ENCODE measurements at regions not wholly inside any gene's neighbourhood (a gene's known extent, or its start where the extent isn't known, plus 50 kb on each side); places are given as distances from the start of the nearest gene placed in this dataset.

DNA sequence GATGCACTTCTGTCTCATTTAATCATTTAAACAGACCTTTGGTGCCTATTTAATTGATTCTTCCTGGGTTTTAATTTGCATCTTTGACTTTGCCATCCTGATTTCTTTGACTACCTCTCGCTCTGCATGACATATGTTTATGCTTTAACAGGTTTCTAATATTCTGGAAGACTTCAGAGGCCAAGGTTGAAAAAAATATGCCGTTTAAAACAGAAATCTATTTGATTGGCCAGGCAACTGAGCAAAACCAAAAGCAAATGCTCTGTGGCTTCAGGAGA lies 303.4 kb downstream of the IRS1 start:
- H3K4me3 ChIP-seq (ENCODE audit: control insufficient read depth, low read depth, low read length): no peak overlapping the region
- no peak for DNase-seq (ENCODE audit: low read depth)
- TF ChIP-seq, protein P1, sequence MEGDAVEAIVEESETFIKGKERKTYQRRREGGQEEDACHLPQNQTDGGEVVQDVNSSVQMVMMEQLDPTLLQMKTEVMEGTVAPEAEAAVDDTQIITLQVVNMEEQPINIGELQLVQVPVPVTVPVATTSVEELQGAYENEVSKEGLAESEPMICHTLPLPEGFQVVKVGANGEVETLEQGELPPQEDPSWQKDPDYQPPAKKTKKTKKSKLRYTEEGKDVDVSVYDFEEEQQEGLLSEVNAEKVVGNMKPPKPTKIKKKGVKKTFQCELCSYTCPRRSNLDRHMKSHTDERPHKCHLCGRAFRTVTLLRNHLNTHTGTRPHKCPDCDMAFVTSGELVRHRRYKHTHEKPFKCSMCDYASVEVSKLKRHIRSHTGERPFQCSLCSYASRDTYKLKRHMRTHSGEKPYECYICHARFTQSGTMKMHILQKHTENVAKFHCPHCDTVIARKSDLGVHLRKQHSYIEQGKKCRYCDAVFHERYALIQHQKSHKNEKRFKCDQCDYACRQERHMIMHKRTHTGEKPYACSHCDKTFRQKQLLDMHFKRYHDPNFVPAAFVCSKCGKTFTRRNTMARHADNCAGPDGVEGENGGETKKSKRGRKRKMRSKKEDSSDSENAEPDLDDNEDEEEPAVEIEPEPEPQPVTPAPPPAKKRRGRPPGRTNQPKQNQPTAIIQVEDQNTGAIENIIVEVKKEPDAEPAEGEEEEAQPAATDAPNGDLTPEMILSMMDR (conservative IDR thresholded peaks at IDR 0.05; ENCODE audit: control insufficient read depth, insufficient read depth, low read depth, low read length): no peak

DNA sequence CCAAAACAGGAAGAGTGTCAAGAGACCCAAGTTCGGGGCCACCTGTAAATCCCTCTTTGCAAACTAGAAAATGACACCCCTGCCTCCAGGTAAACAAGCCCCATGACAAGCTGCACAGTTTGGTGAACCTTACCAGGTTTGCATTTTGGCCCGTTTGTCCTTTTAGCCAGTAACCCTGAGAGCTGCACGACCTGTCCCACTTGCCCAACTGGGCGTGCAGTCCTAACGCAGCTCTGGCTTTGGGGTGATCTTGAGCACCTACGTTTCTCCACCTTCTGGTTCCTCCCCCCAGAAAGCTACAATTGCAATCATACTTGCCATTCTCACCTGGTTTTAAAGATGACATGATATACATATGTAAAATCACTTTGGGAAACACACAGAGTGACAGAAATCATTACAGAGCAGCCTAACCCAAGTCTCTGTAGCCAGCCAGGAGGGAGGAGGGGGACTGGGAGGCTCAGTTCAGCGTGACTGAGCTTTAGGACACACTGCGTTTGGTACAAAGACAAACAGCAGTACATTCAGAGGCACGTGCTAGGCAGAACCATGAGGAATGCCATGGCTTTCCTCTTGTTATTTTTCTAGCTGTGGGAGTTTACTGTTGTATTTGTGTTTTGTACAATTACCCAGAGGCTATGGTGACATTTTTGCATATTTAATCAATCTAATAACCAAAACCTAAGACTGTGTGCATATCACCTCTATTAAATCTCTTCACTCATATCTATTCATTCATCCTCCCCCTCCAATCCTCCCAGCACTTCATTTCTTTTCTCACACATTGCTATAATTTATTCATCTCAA lies 304.0 kb downstream of the IRS1 start:
- H3K4me3 ChIP-seq (ENCODE audit: control insufficient read depth, low read depth, low read length): no peak overlapping the region
- DNase-seq (ENCODE audit: low read depth): no peak
- TF ChIP-seq, protein P1 (conservative IDR thresholded peaks at IDR 0.05; ENCODE audit: control insufficient read depth, insufficient read depth, low read depth, low read length): no peak

DNA sequence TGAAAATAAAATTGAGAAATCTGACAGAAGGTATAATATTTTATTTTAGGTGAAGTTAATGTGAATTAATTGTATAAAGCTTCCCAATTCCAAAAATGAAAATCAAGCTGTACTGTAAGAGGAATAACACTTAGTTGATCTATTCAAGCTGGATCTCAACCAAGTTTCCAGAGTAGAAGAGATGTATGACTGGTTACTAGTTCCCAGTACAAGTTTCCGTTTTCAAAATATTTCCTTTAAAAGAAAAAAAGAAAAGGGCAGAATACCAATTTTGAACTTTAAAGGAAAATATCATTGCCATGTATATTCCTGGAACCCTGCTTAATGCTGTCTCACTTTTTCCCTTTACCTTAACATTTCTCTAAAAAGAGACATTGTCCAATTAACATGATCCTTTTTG lies 308.5 kb downstream of the IRS1 start:
- TF ChIP-seq, protein P1 (conservative IDR thresholded peaks at IDR 0.05; ENCODE audit: control insufficient read depth, insufficient read depth, low read depth, low read length): no peak
- H3K4me3 ChIP-seq (ENCODE audit: control insufficient read depth, low read depth, low read length): no peak overlapping the region
- DNase-seq (ENCODE audit: low read depth): no peak

DNA sequence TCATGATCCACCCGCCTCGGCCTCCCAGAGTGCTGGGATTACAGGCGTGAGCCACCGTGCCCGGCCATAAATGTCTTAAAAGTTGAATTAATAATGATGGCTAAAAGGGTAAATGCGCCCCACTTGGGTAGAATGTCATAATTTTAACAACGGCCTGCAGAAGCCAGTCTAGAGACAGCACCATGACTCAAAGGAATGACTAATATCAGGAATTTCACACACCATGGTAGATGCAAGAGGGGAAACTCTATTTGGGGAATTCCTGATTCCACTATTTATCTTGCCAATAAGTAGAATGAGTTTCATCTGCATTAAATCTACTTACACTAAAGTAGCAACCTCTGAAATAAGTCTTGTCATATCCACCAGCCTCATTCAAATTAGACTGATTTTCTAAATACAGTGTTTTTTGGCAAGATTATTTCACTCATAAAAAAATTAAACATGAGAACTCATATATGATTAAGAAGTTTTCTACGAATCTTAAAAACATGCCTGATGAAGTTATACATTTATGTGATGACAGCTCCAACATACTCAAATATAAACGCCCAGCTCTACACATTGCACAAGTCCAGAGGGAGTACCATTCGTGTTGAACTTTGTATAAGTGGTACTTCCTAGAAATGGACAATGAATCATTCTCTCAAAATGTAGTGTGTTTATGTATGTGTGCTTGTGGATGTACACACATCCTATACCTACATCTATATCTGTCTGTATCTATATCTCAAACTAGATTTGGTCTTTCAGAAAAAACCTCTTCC lies 309.7 kb downstream of the IRS1 start:
- DNase-seq (ENCODE audit: low read depth): peak; percentile 93
- H3K4me3 ChIP-seq (ENCODE audit: control insufficient read depth, low read depth, low read length): no peak overlapping the region
- TF ChIP-seq, protein P1 (conservative IDR thresholded peaks at IDR 0.05; ENCODE audit: control insufficient read depth, insufficient read depth, low read depth, low read length): no peak

DNA sequence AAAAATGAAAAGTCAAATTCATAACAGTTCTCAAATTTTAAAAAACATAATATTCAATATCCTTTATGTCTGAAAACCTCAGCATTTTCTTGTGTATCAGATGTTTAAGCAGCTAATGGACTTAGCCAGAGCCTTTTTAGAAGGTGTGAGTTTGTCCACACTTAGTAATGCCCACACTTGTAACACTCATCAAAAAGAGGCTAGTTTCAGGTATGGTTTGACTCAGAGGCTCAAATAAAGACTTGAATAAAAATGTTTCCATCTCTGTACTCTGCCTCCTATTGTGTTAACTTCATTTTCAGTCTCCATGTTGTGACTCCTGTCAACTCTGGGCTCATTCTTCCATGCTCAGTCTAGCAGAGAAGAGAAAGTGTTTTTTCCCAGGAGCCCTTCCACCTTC lies 311.6 kb downstream of the IRS1 start:
- no peak for DNase-seq (ENCODE audit: low read depth)
- TF ChIP-seq, protein P1 (conservative IDR thresholded peaks at IDR 0.05; ENCODE audit: control insufficient read depth, insufficient read depth, low read depth, low read length): no peak

DNA sequence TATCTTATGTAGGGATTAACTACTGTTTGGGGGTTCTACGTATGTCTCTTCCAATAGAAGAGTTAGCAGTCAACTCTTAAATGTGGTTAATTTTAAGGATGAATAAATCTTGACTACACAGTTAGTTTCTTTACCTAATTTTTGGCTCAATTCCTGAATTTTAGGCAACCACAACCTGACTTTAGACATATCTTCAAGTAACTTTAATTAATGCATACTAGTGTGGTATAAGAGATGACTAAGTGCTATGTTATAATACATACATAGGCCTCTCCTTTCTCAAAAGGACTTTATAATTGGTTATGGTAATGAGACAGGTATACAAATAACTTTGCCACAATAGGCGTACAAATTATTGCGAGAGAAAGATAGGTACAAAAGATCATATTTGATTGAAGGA lies 312.0 kb downstream of the IRS1 start:
- TF ChIP-seq, protein P1 (conservative IDR thresholded peaks at IDR 0.05; ENCODE audit: control insufficient read depth, insufficient read depth, low read depth, low read length): no peak
- H3K4me3 ChIP-seq (ENCODE audit: control insufficient read depth, low read depth, low read length): no peak overlapping the region
- DNase-seq (ENCODE audit: low read depth): no peak

More for the DNA sequence above, 311.6 kb downstream of the IRS1 start:
- H3K4me3 ChIP-seq (ENCODE audit: control insufficient read depth, low read depth, low read length): no peak overlapping the region
